ENCODE measurements at regions not wholly inside any gene's neighbourhood (a gene's known extent, or its start where the extent isn't known, plus 50 kb on each side); places are given as distances from the start of the nearest gene placed in this dataset.

DNA sequence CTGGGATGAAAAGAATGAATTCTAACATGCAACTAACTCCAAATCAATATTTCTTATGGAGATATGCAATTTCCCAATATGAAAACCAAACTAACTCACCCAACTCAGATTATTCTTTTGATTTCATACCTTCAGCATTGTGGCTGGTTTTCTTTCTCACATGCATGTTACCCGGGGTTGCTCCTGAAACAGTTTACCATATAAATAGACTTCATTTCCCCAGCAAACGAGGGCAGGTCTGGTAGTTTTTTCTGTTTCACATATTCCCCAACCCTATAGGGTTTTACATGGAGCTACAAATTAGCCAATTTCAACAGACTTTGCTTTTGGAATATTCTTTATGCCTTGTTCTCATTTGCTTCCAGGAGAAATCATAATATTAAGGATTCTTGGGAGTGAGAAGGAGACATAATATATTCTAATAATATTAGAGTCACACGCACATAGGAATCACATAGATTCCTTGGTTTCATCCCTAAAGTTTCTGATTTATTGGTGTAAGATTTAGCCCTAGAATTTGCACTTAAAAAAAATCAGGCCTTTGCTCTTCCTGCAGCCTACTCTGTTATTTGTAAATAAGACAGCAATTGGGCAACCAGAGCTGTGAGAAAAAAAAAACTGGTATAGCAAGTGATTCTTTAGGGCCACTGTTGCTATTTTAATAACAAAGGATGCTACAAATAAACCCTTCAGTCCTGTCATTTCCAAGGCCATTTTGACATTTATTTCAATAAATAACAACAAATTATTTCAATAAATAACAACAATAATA, 60.3 kb upstream of the FAM20A start:
- DNase-seq (ENCODE audit: low read depth, low spot score): no peak

- no peak for DNase-seq (ENCODE audit: low read depth, low spot score)
Observed at GRCh38 chr17:68660302-68660701, 59.1 kb upstream of the FAM20A start.

- DNase-seq (ENCODE audit: low read depth, low spot score): no peak
Observed at GRCh38 chr17:68658999-68659780, 58.0 kb upstream of the FAM20A start.

DNA sequence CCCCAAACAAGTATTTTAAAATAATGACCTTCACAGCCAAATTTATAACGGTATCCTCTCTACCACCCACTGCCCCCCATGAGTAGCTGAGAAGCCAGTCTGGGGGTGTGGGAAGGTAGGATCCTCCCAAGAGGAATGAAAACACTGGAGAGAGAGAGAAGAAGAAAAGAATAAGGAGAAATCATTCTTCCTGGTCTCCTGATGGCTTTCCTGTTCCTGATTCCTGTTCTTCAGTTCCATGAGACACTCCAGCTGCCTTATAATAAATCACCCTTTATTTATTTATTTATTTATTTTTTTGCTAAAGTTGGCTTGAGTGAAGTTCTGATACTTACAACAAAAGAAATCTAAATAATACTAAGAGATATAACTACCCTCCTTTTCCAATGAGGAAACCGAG, 56.4 kb upstream of the FAM20A start:
- DNase-seq (ENCODE audit: low read depth, low spot score): no peak

DNA sequence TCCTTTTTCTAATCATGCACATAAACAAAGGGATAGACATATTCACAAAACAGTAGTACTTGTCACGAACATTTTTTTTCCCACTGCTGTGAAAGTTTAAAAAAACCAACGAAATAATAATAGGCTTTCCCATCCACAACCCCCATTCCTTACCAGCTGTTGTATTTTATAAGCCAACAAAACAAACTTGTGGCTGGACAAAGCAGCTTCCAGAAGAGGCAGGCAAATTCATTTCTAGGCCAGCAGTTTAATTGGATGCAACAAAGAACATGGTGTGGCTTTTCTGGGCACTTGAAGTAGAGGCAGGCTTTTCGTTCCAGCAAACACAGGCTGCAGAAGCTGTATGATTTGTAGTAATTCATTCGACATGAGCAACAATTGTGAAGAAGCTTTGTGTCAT, 56.0 kb upstream of the FAM20A start:
- no peak for DNase-seq (ENCODE audit: low read depth, low spot score)

GRCh38 chr17:68656666-68657065, 55.5 kb upstream of the FAM20A start:
- DNase-seq (ENCODE audit: low read depth, low spot score): no peak
